CD14-positive monocyte (primary cell): ENCODE measurements at regions not wholly inside any gene's neighbourhood (a gene's known extent, or its start where the extent isn't known, plus 50 kb on each side); places are given as distances from the start of the nearest gene placed in this dataset.

Experiments
- DNase-seq, 3 donors: peaks; one replicate each; pipeline ENCODE4 v3.0.0-alpha.2; 2011 to 2022
- H2AFZ ChIP-seq: 2 replicates; pipeline ENCODE4 v1.6.0; 2012; ENCODE audit warnings: mild to moderate bottlenecking, low read depth, low read length, inconsistent platforms; ENCODE audit not compliant: insufficient read depth, poor library complexity, severe bottlenecking
- H3K27ac ChIP-seq, 2 donors: 1 replicate in 1 of 2; 2 replicates in 1 of 2; pipeline ENCODE4 v1.5.1; 2012 to 2013; ENCODE audit warnings: low read length in 2 of 2, control low read depth in 1 of 2, inconsistent platforms in 1 of 2, low read depth in 1 of 2, mild to moderate bottlenecking in 1 of 2
- H3K27me3 ChIP-seq, 2 donors: one replicate each; pipeline versions ENCODE4 v1.6.0 to v1.6.1; 2011 to 2013; ENCODE audit warnings: low read length in 2 of 2; ENCODE audit not compliant: control insufficient read depth in 2 of 2, insufficient read depth in 2 of 2
- H3K36me3 ChIP-seq, 2 donors: replicated peaks in 1 of 2; 1 replicate in 1 of 2; 2 replicates in 1 of 2; pipeline versions ENCODE4 v1.5.1 to v1.6.1; 2012 to 2013; ENCODE audit warnings: low read length in 2 of 2, control low read depth in 1 of 2, inconsistent platforms in 1 of 2, mild to moderate bottlenecking in 1 of 2; ENCODE audit not compliant: insufficient read depth in 2 of 2, control insufficient read depth in 1 of 2
- H3K4me1 ChIP-seq, 2 donors: 1 replicate in 1 of 2; 2 replicates in 1 of 2; pipeline versions ENCODE4 v1.5.1 to v1.6.1; 2012 to 2013; ENCODE audit warnings: low read length in 2 of 2, control low read depth in 1 of 2, inconsistent platforms in 1 of 2, mild to moderate bottlenecking in 1 of 2, moderate library complexity in 1 of 2; ENCODE audit not compliant: insufficient read depth in 2 of 2, control insufficient read depth in 1 of 2
- H3K4me2 ChIP-seq: replicated peaks from 2 replicates; pipeline ENCODE3; 2012; ENCODE audit warnings: low read length, moderate library complexity, mild to moderate bottlenecking; ENCODE audit not compliant: poor library complexity, severe bottlenecking; ENCODE audit errors: extremely low read depth
- H3K4me3 ChIP-seq, 3 experiments: fragments of 200-600 bp in 1 of 3; sonication (generic) in 1 of 3; replicated peaks in 1 of 3; 1 replicate in 2 of 3; 2 replicates in 1 of 3; pipeline ENCODE4 v1.5.1; 2011 to 2013; ENCODE audit warnings: low read length in 3 of 3, mild to moderate bottlenecking in 3 of 3, control low read depth in 2 of 3, low read depth in 2 of 3, inconsistent platforms in 1 of 3, moderate library complexity in 1 of 3
- H3K79me2 ChIP-seq: 2 replicates; pipeline ENCODE4 v1.6.0; 2012; ENCODE audit warnings: mild to moderate bottlenecking, control low read depth, inconsistent platforms, low read length, moderate library complexity; ENCODE audit not compliant: insufficient read depth
- H3K9ac ChIP-seq: 2 replicates; pipeline ENCODE4 v1.6.0; 2017; ENCODE audit warnings: low read length, mild to moderate bottlenecking; ENCODE audit not compliant: insufficient read depth, poor library complexity, severe bottlenecking
- H3K9me3 ChIP-seq, 2 donors: replicated peaks in 1 of 2; 1 replicate in 1 of 2; 2 replicates in 1 of 2; pipeline versions ENCODE4 v1.5.1 to v1.6.1; 2012 to 2013; ENCODE audit warnings: low read length in 2 of 2, control low read depth in 1 of 2; ENCODE audit not compliant: control insufficient read depth in 1 of 2, insufficient read depth in 1 of 2
- H4K20me1 ChIP-seq: 2 replicates; pipeline ENCODE4 v1.6.0; 2012; ENCODE audit warnings: mild to moderate bottlenecking, low read length, control low read depth, moderate library complexity; ENCODE audit not compliant: insufficient read depth
- H3K27ac Mint-ChIP-seq, 7 donors: one replicate each; pipeline ENCODE4 v1.8.0; 2020; ENCODE audit warnings: mild to moderate bottlenecking in 7 of 7, mixed read lengths in 7 of 7, moderate library complexity in 6 of 7, inconsistent platforms in 2 of 7
- H3K27me3 Mint-ChIP-seq, 3 donors: one replicate each; pipeline ENCODE4 v1.8.0; 2021 to 2022; ENCODE audit warnings: low read depth in 3 of 3, mild to moderate bottlenecking in 3 of 3, mixed read lengths in 3 of 3, moderate library complexity in 3 of 3, inconsistent platforms in 1 of 3
- H3K36me3 Mint-ChIP-seq, 2 donors: one replicate each; pipeline ENCODE4 v1.8.0; 2020; ENCODE audit warnings: mixed read lengths in 2 of 2, inconsistent platforms in 1 of 2, mild to moderate bottlenecking in 1 of 2
- H3K4me1 Mint-ChIP-seq: one replicate; pipeline ENCODE4 v1.8.0; 2020; ENCODE audit warnings: mild to moderate bottlenecking, mixed read lengths
- H3K4me3 Mint-ChIP-seq, 2 donors: one replicate each; pipeline ENCODE4 v1.8.0; 2020; ENCODE audit warnings: mild to moderate bottlenecking in 2 of 2, mixed read lengths in 2 of 2, moderate library complexity in 1 of 2
- H3K9me3 Mint-ChIP-seq, 7 donors: one replicate each; pipeline ENCODE4 v1.8.0; 2020 to 2022; ENCODE audit warnings: mixed read lengths in 7 of 7, mild to moderate bottlenecking in 6 of 7, moderate library complexity in 6 of 7, inconsistent platforms in 2 of 7
- WGBS: methylation state at CpG from one replicate; pipeline ENCODE4 v1.1.5; 2013; ENCODE audit warnings: missing lambda C conversion rate; ENCODE audit not compliant: insufficient coverage; 5-methylcytosine and 5-hydroxymethylcytosine counted together
- intact Hi-C, 2 donors: fragments of 100-400 bp; cut with micrococcal nuclease; formaldehyde crosslinking; loops; one replicate each; pipeline versions ENCODE4 v1.15.0 to v1.15.1; 2023
- TF ChIP-seq, protein P1 (sequence below): fragments of 200-600 bp; IDR thresholded peaks from one replicate; pipeline ENCODE4 v1.8.0; 2022; ENCODE audit warnings: antibody characterized with exemption, mild to moderate bottlenecking

DNA sequence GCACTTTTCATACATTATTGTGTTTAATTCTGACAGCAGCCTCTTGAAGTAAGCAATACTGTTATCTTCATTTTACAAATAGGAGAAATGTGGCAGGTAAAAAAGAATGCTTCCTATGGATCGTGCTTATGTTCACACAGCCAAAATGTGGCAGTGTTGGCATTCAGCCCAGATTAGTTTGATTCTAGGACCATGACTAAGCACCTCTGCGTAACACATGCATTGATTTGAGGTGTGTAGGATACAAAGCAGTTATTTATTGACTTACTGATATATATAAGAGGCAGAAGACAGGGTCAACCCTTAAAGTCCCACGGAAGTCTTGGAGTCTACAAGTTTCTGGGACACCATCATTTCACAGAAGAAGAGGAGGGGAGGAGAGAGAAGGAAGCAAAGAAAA lies 1144.4 kb upstream of the GOT2 start:
- Histone ChIP-seq H3K27ac (no peak overlapping the region), H3K36me3 (no peaks in the 10 kb centered on the region), H3K4me2 (no peak overlapping the region), H3K9me3 (no peaks in the 10 kb centered on the region), H2AFZ (no peak overlapping the region), H3K27me3 (no peaks in the 10 kb centered on the region), H3K79me2 (no peaks in the 10 kb centered on the region), H3K4me1 (no peaks in the 10 kb centered on the region), H3K4me3 (no peak overlapping the region), H3K9ac (no peak overlapping the region), H4K20me1 (no peaks in the 10 kb centered on the region)
- no peaks in the 10 kb centered on the region for H3K27me3 Mint-ChIP-seq
- no peak overlapping the region for H3K27ac Mint-ChIP-seq
- no CpG with 5 or more reads among the region's 3 CpGs for WGBS
- no peaks in the 10 kb centered on the region for H3K4me1 Mint-ChIP-seq
- TF ChIP-seq, protein P1, sequence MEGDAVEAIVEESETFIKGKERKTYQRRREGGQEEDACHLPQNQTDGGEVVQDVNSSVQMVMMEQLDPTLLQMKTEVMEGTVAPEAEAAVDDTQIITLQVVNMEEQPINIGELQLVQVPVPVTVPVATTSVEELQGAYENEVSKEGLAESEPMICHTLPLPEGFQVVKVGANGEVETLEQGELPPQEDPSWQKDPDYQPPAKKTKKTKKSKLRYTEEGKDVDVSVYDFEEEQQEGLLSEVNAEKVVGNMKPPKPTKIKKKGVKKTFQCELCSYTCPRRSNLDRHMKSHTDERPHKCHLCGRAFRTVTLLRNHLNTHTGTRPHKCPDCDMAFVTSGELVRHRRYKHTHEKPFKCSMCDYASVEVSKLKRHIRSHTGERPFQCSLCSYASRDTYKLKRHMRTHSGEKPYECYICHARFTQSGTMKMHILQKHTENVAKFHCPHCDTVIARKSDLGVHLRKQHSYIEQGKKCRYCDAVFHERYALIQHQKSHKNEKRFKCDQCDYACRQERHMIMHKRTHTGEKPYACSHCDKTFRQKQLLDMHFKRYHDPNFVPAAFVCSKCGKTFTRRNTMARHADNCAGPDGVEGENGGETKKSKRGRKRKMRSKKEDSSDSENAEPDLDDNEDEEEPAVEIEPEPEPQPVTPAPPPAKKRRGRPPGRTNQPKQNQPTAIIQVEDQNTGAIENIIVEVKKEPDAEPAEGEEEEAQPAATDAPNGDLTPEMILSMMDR: no peak
- no peaks in the 10 kb centered on the region for H3K36me3 Mint-ChIP-seq
- no peak for DNase-seq
- intact Hi-C loops: no loop called here
- peaks cover 0 to 7% (median 0%) of the 10 kb centered on the region in 7 donors for H3K9me3 Mint-ChIP-seq
- H3K4me3 Mint-ChIP-seq: no peak overlapping the region

DNA sequence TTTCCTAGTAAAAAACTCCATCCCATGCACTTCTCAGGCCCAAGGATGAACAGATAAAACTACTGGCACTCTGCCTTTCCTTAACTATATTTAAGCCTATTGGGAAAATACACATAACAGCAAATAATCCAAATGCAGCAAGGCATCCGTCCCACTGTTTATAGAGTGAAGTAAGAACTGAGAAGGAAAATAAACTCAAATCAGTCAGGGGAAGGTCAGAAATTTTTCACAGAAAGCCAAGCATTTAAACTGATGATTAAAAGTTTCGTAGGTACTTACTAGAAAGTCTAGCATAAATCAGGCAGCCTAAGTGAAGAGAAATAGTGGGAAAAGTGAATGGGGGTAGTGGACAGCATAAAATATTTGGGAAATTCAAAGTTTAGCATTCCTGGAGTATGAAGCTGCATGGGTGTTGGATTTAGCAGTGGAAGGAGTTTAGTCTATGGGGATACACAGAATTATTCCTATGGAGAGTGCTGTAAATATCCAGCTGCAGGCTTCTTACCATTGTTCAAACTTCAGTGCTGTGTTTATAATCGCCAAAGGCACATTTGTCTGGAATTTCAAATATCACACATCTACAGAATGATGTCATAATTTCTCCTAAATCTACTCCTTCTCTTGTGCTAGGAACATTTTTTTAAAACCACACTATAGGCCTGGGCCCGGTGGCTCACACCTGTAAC lies 1131.0 kb upstream of the GOT2 start:
- Histone ChIP-seq H3K4me1 (no peaks in the 10 kb centered on the region), H4K20me1 (no peaks in the 10 kb centered on the region), H3K27ac (no peak overlapping the region), H2AFZ (no peak overlapping the region), H3K4me3 (no peak overlapping the region), H3K79me2 (no peaks in the 10 kb centered on the region), H3K36me3 (no peaks in the 10 kb centered on the region), H3K9me3 (peaks cover 3% of the 10 kb centered on the region in 2 donors), H3K9ac (no peak overlapping the region), H3K4me2 (no peak overlapping the region), H3K27me3 (no peaks in the 10 kb centered on the region)
- Mint-ChIP-seq H3K4me1 (no peaks in the 10 kb centered on the region), H3K9me3 (peaks cover 0 to 9% (median 6%) of the 10 kb centered on the region in 7 donors), H3K27me3 (no peaks in the 10 kb centered on the region), H3K4me3 (no peak overlapping the region), H3K27ac (no peak overlapping the region), H3K36me3 (no peaks in the 10 kb centered on the region)
- 78% methylated on average over 2 of the region's 4 CpGs for WGBS
- TF ChIP-seq, protein P1: no peak
- no peak for DNase-seq
- intact Hi-C loops: no loop called here
